ENCODE measurements at regions not wholly inside any gene's neighbourhood (a gene's known extent, or its start where the extent isn't known, plus 50 kb on each side); places are given as distances from the start of the nearest gene placed in this dataset.
"Not testable (repeated sequence)": the region's sequence is repeated elsewhere in the genome, so short reads cannot be mapped to it uniquely, and the experiment has no call there.

- no peak for DNase-seq (ENCODE audit: low read depth)
- no peak for TF ChIP-seq CTCF (IDR thresholded peaks at IDR 0.05; ENCODE audit: insufficient read depth, low read depth, low read length, missing control alignments)
- H3K4me3 ChIP-seq (ENCODE audit: low read length): no peak overlapping the region
Observed at GRCh38 chr6:76992553-76992952, 470.7 kb downstream of the HTR1B start.

- DNase-seq (ENCODE audit: low read depth): peak; percentile 53
Observed at GRCh38 chr6:76984572-76984971, 478.7 kb downstream of the HTR1B start.

GRCh38 chr6:76982476-76983199, 480.7 kb downstream of the HTR1B start:
- no peak for DNase-seq (ENCODE audit: low read depth)
- TF ChIP-seq CTCF (IDR thresholded peaks at IDR 0.05; ENCODE audit: insufficient read depth, low read depth, low read length, missing control alignments): no peak

More at GRCh38 chr6:76984572-76984971, 478.7 kb downstream of the HTR1B start:
- TF ChIP-seq CTCF (IDR thresholded peaks at IDR 0.05; ENCODE audit: insufficient read depth, low read depth, low read length, missing control alignments): no peak
- no peak overlapping the region for H3K4me3 ChIP-seq (ENCODE audit: low read length)

GRCh38 chr6:76972474-76972873, 490.8 kb downstream of the HTR1B start:
- H3K4me3 ChIP-seq (ENCODE audit: low read length): no peak overlapping the region
- no peak for TF ChIP-seq CTCF (IDR thresholded peaks at IDR 0.05; ENCODE audit: insufficient read depth, low read depth, low read length, missing control alignments)
- DNase-seq (ENCODE audit: low read depth): no peak

More at GRCh38 chr6:76982476-76983199, 480.7 kb downstream of the HTR1B start:
- H3K4me3 ChIP-seq (ENCODE audit: low read length): no peak overlapping the region

GRCh38 chr6:76959177-76959576, 504.1 kb downstream of the HTR1B start:
- DNase-seq (ENCODE audit: low read depth); H3K4me3 ChIP-seq (ENCODE audit: low read length): not testable (repeated sequence)

GRCh38 chr6:76942203-76942966, 520.9 kb downstream of the HTR1B start:
- no peak for DNase-seq (ENCODE audit: low read depth)
- TF ChIP-seq CTCF (IDR thresholded peaks at IDR 0.05; ENCODE audit: insufficient read depth, low read depth, low read length, missing control alignments): no peak
- H3K4me3 ChIP-seq (ENCODE audit: low read length): no peak overlapping the region

GRCh38 chr6:76940191-76940590, 523.1 kb downstream of the HTR1B start:
- DNase-seq (ENCODE audit: low read depth): no peak
- H3K4me3 ChIP-seq (ENCODE audit: low read length): no peak overlapping the region
- TF ChIP-seq CTCF (IDR thresholded peaks at IDR 0.05; ENCODE audit: insufficient read depth, low read depth, low read length, missing control alignments): no peak

All from epithelial cell of esophagus (primary cell).